H1 (cell line): ENCODE measurements at regions not wholly inside any gene's neighbourhood (a gene's known extent, or its start where the extent isn't known, plus 50 kb on each side); places are given as distances from the start of the nearest gene placed in this dataset.

ENCODE experiments used
- BACH1 ChIP-seq: IDR thresholded peaks from 2 replicates; pipeline ENCODE4 v1.6.1; 2012; ENCODE audit warnings: low read length, improper control_type of control experiment
- CBX8 ChIP-seq: fragments of 300-800, 300-1000 bp; sonication (generic); IDR thresholded peaks from 2 replicates; pipeline ENCODE4 v1.7.1; 2016; ENCODE audit warnings: low read depth, low read length, borderline replicate concordance
- CHD7 ChIP-seq: fragments of 300-600 bp; sonication (generic); IDR thresholded peaks from 2 replicates; pipeline ENCODE4 v1.7.1; 2012; ENCODE audit warnings: low read length, moderate library complexity, mild to moderate bottlenecking, inconsistent platforms; ENCODE audit not compliant: insufficient replicate concordance
- GTF2F1 ChIP-seq: IDR thresholded peaks from 2 replicates; pipeline ENCODE4 v1.6.1; 2012; ENCODE audit warnings: low read depth, low read length, improper control_type of control experiment, borderline replicate concordance
- HDAC2 ChIP-seq, 2 experiments: fragments of 300-600 bp in 1 of 2; sonication (generic) in 1 of 2; IDR thresholded peaks; 2 replicates each; pipeline ENCODE4 v1.6.1; 2011 to 2012; ENCODE audit warnings: low read depth in 2 of 2, low read length in 2 of 2, mild to moderate bottlenecking in 2 of 2, moderate library complexity in 2 of 2, borderline replicate concordance in 1 of 2, inconsistent platforms in 1 of 2
- JUND ChIP-seq: IDR thresholded peaks from 2 replicates; pipeline ENCODE4 v1.6.1; 2011; ENCODE audit warnings: mild to moderate bottlenecking, improper control_type of control experiment, low read length
- MAFK ChIP-seq: IDR thresholded peaks from 2 replicates; pipeline ENCODE4 v1.6.1; 2012; ENCODE audit warnings: low read depth, mild to moderate bottlenecking, improper control_type of control experiment, low read length
- NRF1 ChIP-seq: IDR thresholded peaks from 2 replicates; pipeline ENCODE4 v1.6.1; 2011; ENCODE audit warnings: mild to moderate bottlenecking, low read depth, low read length, improper control_type of control experiment
- SP2 ChIP-seq: IDR thresholded peaks from 2 replicates; pipeline ENCODE4 v1.6.1; 2012; ENCODE audit warnings: mild to moderate bottlenecking, low read length, inconsistent platforms

- TF ChIP-seq CHD7 (no peak), GTF2F1 (no peak), HDAC2 (IDR thresholded peaks at IDR 0.05; ENCODE audit: borderline replicate concordance in 1 of 2, low read depth in 2 of 2, low read length in 2 of 2) (no peak), BACH1 (no peak), CBX8 (no peak), SP2 (no peak), NRF1 (no peak), JUND (no peak), MAFK (no peak)
Observed at GRCh38 chr21:28719723-28720122, 273.0 kb downstream of the LTN1 start (continued).
